OCI-LY1 (cell line): ENCODE measurements at regions not wholly inside any gene's neighbourhood (a gene's known extent, or its start where the extent isn't known, plus 50 kb on each side); places are given as distances from the start of the nearest gene placed in this dataset.
A peak's percentile ranks its signal among the peaks of the same experiment; 100 is the strongest.

Source experiments
- CTCF ChIP-seq: fragments of 200-600 bp; sonication (generic), shearing (Covaris generic); IDR thresholded peaks from 2 replicates; pipeline ENCODE4 v1.5.1; 2017; ENCODE audit warnings: mild to moderate bottlenecking, antibody characterized with exemption, low read length, moderate library complexity, mixed read lengths
- EZH2 ChIP-seq: fragments of 200-600 bp; sonication (generic), shearing (Covaris generic); IDR thresholded peaks from 2 replicates; pipeline ENCODE4 v1.8.0; 2017; ENCODE audit warnings: borderline replicate concordance, mixed run types, mild to moderate bottlenecking, antibody characterized with exemption, low read length, moderate library complexity, mixed read lengths

- TF ChIP-seq CTCF (peak; percentile 83), EZH2 (no peak)
Observed at GRCh38 chr3:87503900-87504498, 227.6 kb upstream of the POU1F1 start.
